ENCODE measurements at regions not wholly inside any gene's neighbourhood (a gene's known extent, or its start where the extent isn't known, plus 50 kb on each side); places are given as distances from the start of the nearest gene placed in this dataset.

DNA sequence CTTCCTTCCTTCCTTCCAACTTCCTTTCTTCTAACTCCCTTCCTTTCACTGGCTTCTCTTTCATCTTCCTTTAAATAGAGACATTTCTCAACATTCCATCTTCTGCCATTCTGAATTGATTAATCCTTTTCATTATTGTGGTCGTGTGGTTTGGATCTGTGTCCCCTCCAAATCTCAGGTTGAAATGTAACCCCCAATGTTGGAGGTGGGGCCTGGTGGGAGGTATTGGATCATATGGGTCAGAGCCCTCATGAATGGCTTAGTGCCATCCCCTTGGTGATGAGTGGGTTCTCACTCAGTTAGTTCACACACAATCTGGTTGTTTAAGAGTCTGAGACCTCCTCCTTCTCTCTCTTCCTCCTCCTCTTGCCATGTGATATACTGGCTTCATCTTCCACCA lies 130.9 kb upstream of the SV2C start:
- H4K8ac ChIP-seq (ENCODE audit: extremely low read depth, insufficient read depth, low read length): no peak overlapping the region
- H3K27me3 ChIP-seq (replicated peaks in 1 of 4; ENCODE audit: control insufficient read depth in 3 of 4, extremely low read depth in 1 of 4, insufficient read depth in 3 of 4, low read length in 3 of 4): no peaks in the 10 kb centered on the region
- no peak overlapping the region for H2BK15ac ChIP-seq (ENCODE audit: low read length)
- no peak overlapping the region for H4K91ac ChIP-seq (replicated peaks; ENCODE audit: insufficient read length, low read length)
- H2BK5ac ChIP-seq (ENCODE audit: low read depth, low read length): no peak overlapping the region
- H2BK20ac ChIP-seq (ENCODE audit: low read length): no peak overlapping the region
- no peaks in the 10 kb centered on the region for H3K79me1 ChIP-seq (ENCODE audit: low read depth, low read length)
- H3K23me2 ChIP-seq (ENCODE audit: low read depth, low read length): no peaks in the 10 kb centered on the region; the same call in 1 of the 2 replicates
- no peak overlapping the region for H3K4me3 ChIP-seq (ENCODE audit: extremely low read depth in 1 of 4, insufficient read depth in 2 of 4, low read depth in 3 of 4, low read length in 4 of 4)
- no peak overlapping the region for H2BK12ac ChIP-seq (ENCODE audit: low read depth, low read length)
- no peaks in the 10 kb centered on the region for H3K36me3 ChIP-seq (ENCODE audit: control insufficient read depth in 2 of 4, insufficient read depth in 4 of 4, low read length in 3 of 4)
- H3K14ac ChIP-seq (ENCODE audit: insufficient read length): no peak overlapping the region
- no peak overlapping the region for H3K27ac ChIP-seq (ENCODE audit: low read depth, low read length)
- no peaks in the 10 kb centered on the region for H4K20me1 ChIP-seq (replicated peaks in 1 of 2; ENCODE audit: control insufficient read depth in 1 of 2, insufficient read depth in 2 of 2, low read length in 2 of 2)
- no peak overlapping the region for H3K9ac ChIP-seq (replicated peaks in 1 of 4; ENCODE audit: extremely low read depth in 1 of 4, low read depth in 3 of 4, low read length in 3 of 4)
- no peak for FAIRE-seq
- H3K79me2 ChIP-seq (ENCODE audit: control insufficient read depth in 1 of 2, insufficient read depth in 2 of 2, low read length in 2 of 2): no peaks in the 10 kb centered on the region
- no peak overlapping the region for H2BK120ac ChIP-seq (replicated peaks; ENCODE audit: low read depth, low read length)
- no peak for TF ChIP-seq SRF (IDR thresholded peaks at IDR 0.05; ENCODE audit: low read depth, low read length)
- TF ChIP-seq CHD1 (IDR thresholded peaks at IDR 0.05; ENCODE audit: low read depth, low read length): no peak
- TF ChIP-seq JUN (IDR thresholded peaks at IDR 0.05; ENCODE audit: low read depth, low read length): no peak
- TF ChIP-seq USF2 (IDR thresholded peaks at IDR 0.05; ENCODE audit: low read length): no peak
- no peak for TF ChIP-seq YY1 (IDR thresholded peaks at IDR 0.05; ENCODE audit: low read depth, low read length)
- no peak for TF ChIP-seq EP300 (IDR thresholded peaks at IDR 0.05; ENCODE audit: borderline replicate concordance in 1 of 2, low read depth in 2 of 2, low read length in 2 of 2)
- no peak for TF ChIP-seq NRF1 (IDR thresholded peaks at IDR 0.05; ENCODE audit: low read depth, low read length)
- ChIA-PET POLR2A (ENCODE audit: partially characterized antibody) (no interaction called here), CTCF (ENCODE audit: partially characterized antibody) (interaction anchor here (0.9 kb wide), 1 partner anchor 10 kb away, joined by 3 read pairs; no protein-coding TSS in a partner anchor)
- H3K56ac ChIP-seq (replicated peaks; ENCODE audit: insufficient read length, low read depth, low read length): no peak overlapping the region
- H2AK5ac ChIP-seq (ENCODE audit: low read depth, low read length): no peak overlapping the region
- H3K4ac ChIP-seq (replicated peaks; ENCODE audit: insufficient read length, low read depth, low read length): no peak overlapping the region
- H2AFZ ChIP-seq (ENCODE audit: low read length): no peak overlapping the region
- H3K4me1 ChIP-seq (replicated peaks in 1 of 4; ENCODE audit: control insufficient read depth in 3 of 4, insufficient read depth in 4 of 4, low read length in 3 of 4): no peaks in the 10 kb centered on the region
- no peak overlapping the region for H3K4me2 ChIP-seq (ENCODE audit: insufficient read depth in 1 of 2, low read depth in 2 of 2, low read length in 2 of 2)
- H3K18ac ChIP-seq (ENCODE audit: extremely low read depth, low read length): no peak overlapping the region
- no peak overlapping the region for H4K5ac ChIP-seq (ENCODE audit: insufficient read length, low read depth, low read length)
- H3K9me3 ChIP-seq (ENCODE audit: insufficient read depth in 2 of 2, low read depth in 1 of 2, low read length in 1 of 2): peaks cover 0 to 3% of the 10 kb centered on the region in 2 experiments; a peak in 1 of 4 replicates
- no peak for DNase-seq (ENCODE audit: low read depth in 1 of 2, low spot score in 2 of 2)
- 82% methylated on average over 1 of the region's 1 CpG; no CpG with 5 or more reads in 1 of the 2 experiments for WGBS, 2 experiments (ENCODE audit: extremely low coverage in 1 of 2, insufficient coverage in 1 of 2, insufficient read length in 1 of 2, insufficient replicate concordance in 2 of 2, low coverage in 1 of 2, low lambda C conversion rate in 2 of 2, missing lambda C conversion rate in 1 of 2)
- H3K23ac ChIP-seq (ENCODE audit: insufficient read length): no peak overlapping the region

Data from H1 (cell line).